K562 (cell line): ENCODE measurements at regions not wholly inside any gene's neighbourhood (a gene's known extent, or its start where the extent isn't known, plus 50 kb on each side); places are given as distances from the start of the nearest gene placed in this dataset.

Source experiments
- CCNT2 ChIP-seq: IDR thresholded peaks from 2 replicates; pipeline ENCODE4 v1.6.1; 2011; ENCODE audit warnings: borderline replicate concordance, low read depth, mild to moderate bottlenecking, moderate library complexity, mixed read lengths, low read length; ENCODE audit not compliant: insufficient read length; ENCODE audit errors: extremely low read depth
- FOS ChIP-seq: IDR thresholded peaks from 3 replicates; pipeline ENCODE4 v1.6.1; 2011; ENCODE audit not compliant: insufficient read length; ENCODE audit errors: extremely low read depth
- FOXM1 ChIP-seq, 2 experiments: fragments of 450-650 bp in 1 of 2; sonication (generic) in 1 of 2; formaldehyde crosslinking in 1 of 2; IDR thresholded peaks; 2 replicates each; pipeline versions ENCODE4 v1.6.1 to v1.9.0; 2017 to 2022; ENCODE audit warnings: low read depth in 2 of 2, mild to moderate bottlenecking in 2 of 2, missing genetic modification reagents in 1 of 2, moderate library complexity in 1 of 2
- RHOXF2B ChIP-seq: fragments of 250-450 bp; sonication (Bioruptor Pico); conservative IDR thresholded peaks from 2 replicates; pipeline ENCODE4 v1.5.1; 2021
- TF ChIP-seq, protein P1 (sequence below), 3 experiments: IDR thresholded peaks in 2 of 3; conservative IDR thresholded peaks in 1 of 3; 2 replicates each; pipeline ENCODE4 v1.5.1; 2011 to 2012; ENCODE audit warnings: low read length in 3 of 3, mild to moderate bottlenecking in 3 of 3, control low read depth in 2 of 3, improper control_type of control experiment in 1 of 3, inconsistent platforms in 1 of 3, low read depth in 1 of 3, mixed read lengths in 1 of 3, moderate library complexity in 1 of 3; ENCODE audit not compliant: insufficient read depth in 2 of 3

DNA sequence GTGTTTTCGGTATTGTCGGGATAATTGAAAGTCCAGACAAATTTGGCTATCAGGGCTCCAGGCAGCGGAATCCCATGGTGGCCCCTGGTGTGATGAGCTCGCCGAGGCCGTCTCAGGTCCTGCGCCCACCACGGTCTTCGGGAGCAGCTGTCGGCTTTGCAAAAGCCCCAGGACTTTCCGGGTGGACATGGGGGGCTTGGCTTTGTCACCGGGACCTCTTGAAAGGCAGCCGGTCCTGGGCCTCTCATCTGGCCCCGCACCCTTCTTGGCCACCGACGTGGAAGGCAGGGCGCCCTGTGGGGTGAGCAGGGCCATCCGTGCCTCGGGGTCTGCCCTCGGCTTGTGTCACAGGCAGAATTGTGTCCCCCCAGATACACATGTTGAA is 87.1 kb upstream of the ACTRT2 start:
- TF ChIP-seq, protein P1, sequence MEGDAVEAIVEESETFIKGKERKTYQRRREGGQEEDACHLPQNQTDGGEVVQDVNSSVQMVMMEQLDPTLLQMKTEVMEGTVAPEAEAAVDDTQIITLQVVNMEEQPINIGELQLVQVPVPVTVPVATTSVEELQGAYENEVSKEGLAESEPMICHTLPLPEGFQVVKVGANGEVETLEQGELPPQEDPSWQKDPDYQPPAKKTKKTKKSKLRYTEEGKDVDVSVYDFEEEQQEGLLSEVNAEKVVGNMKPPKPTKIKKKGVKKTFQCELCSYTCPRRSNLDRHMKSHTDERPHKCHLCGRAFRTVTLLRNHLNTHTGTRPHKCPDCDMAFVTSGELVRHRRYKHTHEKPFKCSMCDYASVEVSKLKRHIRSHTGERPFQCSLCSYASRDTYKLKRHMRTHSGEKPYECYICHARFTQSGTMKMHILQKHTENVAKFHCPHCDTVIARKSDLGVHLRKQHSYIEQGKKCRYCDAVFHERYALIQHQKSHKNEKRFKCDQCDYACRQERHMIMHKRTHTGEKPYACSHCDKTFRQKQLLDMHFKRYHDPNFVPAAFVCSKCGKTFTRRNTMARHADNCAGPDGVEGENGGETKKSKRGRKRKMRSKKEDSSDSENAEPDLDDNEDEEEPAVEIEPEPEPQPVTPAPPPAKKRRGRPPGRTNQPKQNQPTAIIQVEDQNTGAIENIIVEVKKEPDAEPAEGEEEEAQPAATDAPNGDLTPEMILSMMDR (IDR thresholded peaks at IDR 0.05 in 2 of 3, conservative IDR thresholded peaks at IDR 0.05 in 1 of 3; ENCODE audit: insufficient read depth in 2 of 3, low read depth in 1 of 3, low read length in 3 of 3) = no peak
- TF ChIP-seq FOS (no peak), RHOXF2B (CRISPR knock-in tag) (no peak), CCNT2 (no peak), FOXM1 (IDR thresholded peaks at IDR 0.05; ENCODE audit: low read depth) (no peak), FOXM1 (CRISPR knock-in tag; IDR thresholded peaks at IDR 0.05; ENCODE audit: low read depth) (no peak)
